ENCODE measurements at regions not wholly inside any gene's neighbourhood (a gene's known extent, or its start where the extent isn't known, plus 50 kb on each side); places are given as distances from the start of the nearest gene placed in this dataset.

DNA sequence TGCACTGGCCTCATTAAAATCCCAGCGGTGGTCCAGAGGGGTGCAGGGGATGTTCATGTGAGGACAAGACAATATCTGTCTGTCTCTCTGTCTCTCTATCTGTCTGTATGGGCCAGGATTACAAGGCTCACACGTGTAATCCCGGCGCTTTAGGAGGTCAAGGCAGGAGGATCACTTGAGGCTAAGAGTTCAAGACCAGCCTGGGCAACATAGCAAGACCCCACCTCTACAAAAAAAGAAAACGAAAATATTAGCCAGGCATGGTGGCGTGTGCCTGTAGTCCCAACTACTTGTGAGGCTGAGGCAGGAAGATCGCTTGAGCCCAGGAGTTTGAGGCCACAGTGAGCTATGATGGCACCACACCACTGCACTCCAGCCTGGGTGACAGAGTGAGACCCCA lies 117.1 kb downstream of the PHETA1 start:
- no peak for TF ChIP-seq POLR2A (IDR thresholded peaks at IDR 0.05; ENCODE audit: low read length)
- TF ChIP-seq MYC (IDR thresholded peaks at IDR 0.05; ENCODE audit: borderline replicate concordance, low read length), result no peak
- no peak for TF ChIP-seq EP300 (IDR thresholded peaks at IDR 0.05)
- TF ChIP-seq, protein P1, sequence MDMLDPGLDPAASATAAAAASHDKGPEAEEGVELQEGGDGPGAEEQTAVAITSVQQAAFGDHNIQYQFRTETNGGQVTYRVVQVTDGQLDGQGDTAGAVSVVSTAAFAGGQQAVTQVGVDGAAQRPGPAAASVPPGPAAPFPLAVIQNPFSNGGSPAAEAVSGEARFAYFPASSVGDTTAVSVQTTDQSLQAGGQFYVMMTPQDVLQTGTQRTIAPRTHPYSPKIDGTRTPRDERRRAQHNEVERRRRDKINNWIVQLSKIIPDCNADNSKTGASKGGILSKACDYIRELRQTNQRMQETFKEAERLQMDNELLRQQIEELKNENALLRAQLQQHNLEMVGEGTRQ (IDR thresholded peaks at IDR 0.05), result no peak
- TF ChIP-seq, protein P2, sequence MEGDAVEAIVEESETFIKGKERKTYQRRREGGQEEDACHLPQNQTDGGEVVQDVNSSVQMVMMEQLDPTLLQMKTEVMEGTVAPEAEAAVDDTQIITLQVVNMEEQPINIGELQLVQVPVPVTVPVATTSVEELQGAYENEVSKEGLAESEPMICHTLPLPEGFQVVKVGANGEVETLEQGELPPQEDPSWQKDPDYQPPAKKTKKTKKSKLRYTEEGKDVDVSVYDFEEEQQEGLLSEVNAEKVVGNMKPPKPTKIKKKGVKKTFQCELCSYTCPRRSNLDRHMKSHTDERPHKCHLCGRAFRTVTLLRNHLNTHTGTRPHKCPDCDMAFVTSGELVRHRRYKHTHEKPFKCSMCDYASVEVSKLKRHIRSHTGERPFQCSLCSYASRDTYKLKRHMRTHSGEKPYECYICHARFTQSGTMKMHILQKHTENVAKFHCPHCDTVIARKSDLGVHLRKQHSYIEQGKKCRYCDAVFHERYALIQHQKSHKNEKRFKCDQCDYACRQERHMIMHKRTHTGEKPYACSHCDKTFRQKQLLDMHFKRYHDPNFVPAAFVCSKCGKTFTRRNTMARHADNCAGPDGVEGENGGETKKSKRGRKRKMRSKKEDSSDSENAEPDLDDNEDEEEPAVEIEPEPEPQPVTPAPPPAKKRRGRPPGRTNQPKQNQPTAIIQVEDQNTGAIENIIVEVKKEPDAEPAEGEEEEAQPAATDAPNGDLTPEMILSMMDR (IDR thresholded peaks at IDR 0.05), result no peak
- no peak for TF ChIP-seq FOXS1 (CRISPR knock-in tag; IDR thresholded peaks at IDR 0.05)
- no peak for TF ChIP-seq POLR2AphosphoS2 (conservative IDR thresholded peaks at IDR 0.05; ENCODE audit: low read length)
- no peak for TF ChIP-seq RAD21 (conservative IDR thresholded peaks at IDR 0.05 in 1 of 2, IDR thresholded peaks at IDR 0.05 in 1 of 2)
- no peak for TF ChIP-seq JUNB (IDR thresholded peaks at IDR 0.05)
- TF ChIP-seq, protein P3, sequence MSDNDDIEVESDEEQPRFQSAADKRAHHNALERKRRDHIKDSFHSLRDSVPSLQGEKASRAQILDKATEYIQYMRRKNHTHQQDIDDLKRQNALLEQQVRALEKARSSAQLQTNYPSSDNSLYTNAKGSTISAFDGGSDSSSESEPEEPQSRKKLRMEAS (IDR thresholded peaks at IDR 0.05), result no peak
- TF ChIP-seq RNF2 (IDR thresholded peaks at IDR 0.05; ENCODE audit: borderline replicate concordance, low read depth), result no peak

All from A549 (cell line).